ENCODE measurements at regions not wholly inside any gene's neighbourhood (a gene's known extent, or its start where the extent isn't known, plus 50 kb on each side); places are given as distances from the start of the nearest gene placed in this dataset.

GRCh38 chr4:66791686-66792085 is 753.6 kb downstream of the CENPC start:
- no peak for TF ChIP-seq CTCF (conservative IDR thresholded peaks at IDR 0.05; ENCODE audit: low read length)
- no peak for TF ChIP-seq EZH2phosphoT487 (IDR thresholded peaks at IDR 0.05; ENCODE audit: borderline replicate concordance)
